GM18502 (cell line): ENCODE measurements at regions not wholly inside any gene's neighbourhood (a gene's known extent, or its start where the extent isn't known, plus 50 kb on each side); places are given as distances from the start of the nearest gene placed in this dataset.
A peak's percentile ranks its signal among the peaks of the same experiment; 100 is the strongest.

ENCODE experiments used
- ATAC-seq: cut with Tn5 transposase; IDR thresholded peaks from one replicate; pipeline ENCODE4 v1.9.1; 2021; ENCODE audit warnings: mild to moderate bottlenecking; ENCODE audit not compliant: unreplicated experiment, poor library complexity

DNA sequence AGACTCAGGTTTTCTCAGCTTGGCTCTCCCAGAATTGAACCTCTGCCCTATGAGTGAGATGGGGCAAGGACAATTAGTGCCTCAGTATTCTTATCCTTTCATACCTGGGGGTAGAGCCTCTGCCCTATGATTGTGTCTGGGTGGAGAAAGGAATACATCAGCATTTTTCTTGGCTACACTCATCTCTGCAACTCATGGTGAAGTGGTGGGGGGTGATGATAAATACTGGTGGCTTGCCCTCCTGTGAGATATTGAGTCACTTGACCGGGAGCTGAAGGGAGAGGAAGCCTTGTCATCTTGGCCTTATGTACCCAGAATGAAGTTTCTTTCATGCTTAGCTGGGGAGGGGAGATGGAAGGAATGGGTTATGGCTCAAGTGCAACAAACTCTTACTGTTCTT lies 71.3 kb upstream of the ENOX2 start:
- no peak for ATAC-seq

DNA sequence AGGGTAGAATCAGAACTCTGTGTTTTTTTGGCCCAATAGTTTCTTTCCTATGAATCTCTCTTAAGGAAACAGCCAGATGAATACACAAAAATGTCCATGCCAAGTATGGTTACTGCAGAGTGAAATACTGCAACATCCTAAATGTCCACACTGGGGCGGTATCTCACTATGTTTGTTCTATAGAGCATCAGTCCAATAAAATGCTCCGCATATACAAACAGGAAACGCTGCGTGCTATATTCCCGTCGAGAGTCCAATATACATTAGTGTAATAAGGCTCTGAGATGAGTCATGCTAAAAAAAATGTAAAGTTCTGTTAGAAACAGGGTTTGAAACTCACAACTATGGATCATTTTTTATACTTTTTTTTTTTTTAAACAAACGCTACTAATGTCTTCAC lies 72.9 kb upstream of the ENOX2 start:
- ATAC-seq, result peak; percentile 93

DNA sequence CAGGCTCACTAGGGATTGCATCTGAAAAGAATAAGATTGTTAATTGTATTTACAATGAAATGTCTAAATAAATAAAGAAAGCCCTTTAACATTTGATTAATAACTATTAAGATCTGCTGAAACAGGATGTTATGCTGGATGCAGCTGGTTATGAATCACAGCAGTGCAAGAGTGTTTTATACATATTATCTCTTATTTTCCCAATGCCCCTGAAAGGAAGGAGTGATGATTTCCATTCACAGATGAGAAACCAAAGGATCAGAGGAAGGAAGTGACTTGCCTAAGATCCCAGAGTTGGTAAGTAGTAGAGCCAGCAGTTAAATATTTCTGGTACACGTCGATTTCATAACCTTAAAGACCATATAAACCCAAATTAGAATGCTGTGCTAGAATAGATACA lies 76.3 kb upstream of the ARHGAP36 start:
- ATAC-seq, result no peak

DNA sequence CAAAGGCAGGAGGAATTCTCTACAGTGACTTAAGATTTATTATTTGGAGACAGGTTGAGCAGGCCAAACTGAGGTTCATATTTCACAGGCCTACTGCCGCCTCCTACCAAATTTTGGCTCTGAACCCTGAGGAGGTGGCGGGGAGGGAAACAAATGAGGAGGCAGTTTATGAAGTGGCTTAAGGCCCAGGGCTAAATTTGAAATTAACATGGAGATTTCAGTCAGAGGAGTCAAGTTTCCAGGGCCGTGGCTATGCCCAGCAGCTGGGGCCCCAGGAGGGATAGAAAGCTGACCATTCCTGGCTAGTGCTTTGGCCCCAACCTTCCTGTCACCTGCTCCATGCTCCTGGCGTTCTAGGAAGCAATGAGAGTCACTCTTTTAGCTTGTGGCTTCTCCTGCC lies 73.4 kb upstream of the ARHGAP36 start:
- no peak for ATAC-seq

DNA sequence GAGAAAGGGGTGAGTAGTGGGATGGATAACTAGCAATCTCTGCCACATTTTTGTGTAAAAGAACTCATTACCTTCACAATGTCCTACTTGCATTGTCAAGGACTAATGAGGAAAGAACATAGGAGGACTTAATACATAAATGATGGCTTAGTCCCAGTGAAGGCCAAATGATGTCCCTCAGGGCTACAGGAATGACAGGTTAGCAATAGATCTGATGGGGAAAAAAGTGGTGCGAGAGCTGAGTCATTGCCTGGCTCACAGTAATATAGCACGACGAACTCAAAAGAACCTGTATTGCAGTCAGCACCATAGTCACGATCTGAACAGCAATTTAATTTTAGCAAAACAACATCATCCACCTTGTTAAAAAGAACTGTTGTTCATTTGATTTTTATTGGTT lies 70.9 kb upstream of the ARHGAP36 start:
- no peak for ATAC-seq

DNA sequence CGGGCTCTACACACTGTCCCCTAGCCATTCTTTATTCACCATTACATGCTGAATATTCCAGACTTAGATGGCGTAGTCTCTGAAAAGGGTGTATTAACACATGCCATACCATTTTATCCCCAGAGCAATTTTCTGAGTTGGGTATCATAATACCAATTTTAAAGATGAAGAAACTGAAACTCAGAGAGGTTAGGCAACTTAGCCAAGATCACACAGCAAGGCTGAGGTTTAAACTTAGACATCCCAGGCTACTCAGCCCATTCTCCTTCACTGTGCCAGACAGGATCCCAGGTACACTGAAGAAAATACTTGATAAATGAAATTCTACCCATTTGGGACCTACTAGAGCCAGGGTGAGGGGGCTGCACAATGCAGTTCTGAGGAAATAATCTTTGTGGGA lies 67.4 kb upstream of the ARHGAP36 start:
- ATAC-seq, result no peak

DNA sequence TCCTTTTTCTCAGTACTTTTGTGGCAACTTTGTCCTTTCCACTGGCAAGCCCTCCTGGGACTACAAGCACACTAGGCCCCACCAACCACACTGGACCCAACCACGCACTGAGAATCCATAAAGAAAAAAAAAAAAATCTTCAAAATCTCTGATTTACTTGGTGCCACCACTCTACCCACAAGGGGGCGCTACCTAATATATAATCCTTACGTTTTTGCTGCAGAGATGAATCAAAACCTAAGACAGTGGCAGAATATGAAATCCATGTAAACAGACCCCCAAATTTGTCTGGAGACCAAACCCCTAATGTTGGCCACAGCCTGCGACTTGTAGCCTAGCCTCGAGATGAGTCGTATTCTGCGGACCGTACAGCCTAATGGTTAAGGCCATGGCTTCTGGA lies 63.5 kb upstream of the ARHGAP36 start:
- ATAC-seq, result no peak

DNA sequence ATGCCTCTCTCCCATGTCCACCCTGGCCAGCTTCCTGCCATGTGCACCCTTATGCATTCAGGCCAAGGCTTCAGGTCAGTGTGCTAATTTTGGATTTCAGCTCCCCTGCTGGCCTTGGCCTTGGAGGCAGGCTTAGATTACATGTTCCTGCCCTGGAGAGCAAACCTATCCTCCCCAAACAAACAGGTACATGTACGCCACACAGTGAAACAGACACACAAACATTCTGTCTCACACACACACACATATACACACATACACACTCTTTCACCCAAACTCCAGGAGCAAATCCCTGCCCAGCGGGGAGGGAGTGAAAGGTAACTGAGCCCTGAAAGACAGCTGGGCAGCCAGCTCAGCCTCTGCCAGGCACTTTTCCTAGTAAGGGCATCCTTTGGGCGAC lies 62.7 kb upstream of the ARHGAP36 start:
- no peak for ATAC-seq

DNA sequence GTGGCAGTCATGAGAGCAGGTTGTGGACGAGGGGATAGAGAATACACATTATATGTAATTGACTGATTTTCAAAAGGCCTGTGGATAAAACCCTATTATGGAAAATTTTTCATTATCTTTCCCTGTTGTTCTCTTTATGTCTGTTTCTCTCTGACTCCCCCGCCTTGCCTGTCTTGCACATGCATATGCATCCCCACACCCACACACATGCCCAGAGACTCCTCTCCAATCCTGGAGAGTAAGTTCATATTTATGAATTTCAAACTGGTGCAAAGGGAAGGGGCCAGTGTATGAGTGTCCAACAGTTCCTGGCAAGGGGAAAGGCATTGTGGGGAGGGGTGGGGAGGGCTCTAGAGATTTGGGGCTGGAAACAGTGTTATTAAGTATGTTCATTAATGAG lies 60.8 kb upstream of the ARHGAP36 start:
- no peak for ATAC-seq

DNA sequence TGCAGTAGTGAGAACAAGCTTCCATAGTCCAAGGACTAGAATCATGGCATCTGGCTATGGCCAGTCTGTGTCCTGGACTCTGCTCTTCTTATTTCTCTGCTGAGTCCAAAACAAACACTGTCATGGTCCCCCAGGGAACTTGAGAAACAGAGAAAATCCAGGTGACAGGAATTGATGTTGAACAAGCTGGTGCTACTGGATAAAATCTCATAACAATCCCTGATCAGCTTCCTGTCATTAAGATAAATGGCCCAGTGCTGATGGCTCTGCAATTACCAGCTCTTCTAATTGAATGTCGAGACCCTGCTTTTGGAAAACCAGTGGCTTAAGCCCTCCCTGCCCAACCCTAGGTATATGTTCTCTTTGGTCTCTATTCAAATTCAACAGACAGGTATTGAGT lies 58.8 kb upstream of the ARHGAP36 start:
- ATAC-seq, result no peak
